ENCODE measurements at regions not wholly inside any gene's neighbourhood (a gene's known extent, or its start where the extent isn't known, plus 50 kb on each side); places are given as distances from the start of the nearest gene placed in this dataset.

DNA sequence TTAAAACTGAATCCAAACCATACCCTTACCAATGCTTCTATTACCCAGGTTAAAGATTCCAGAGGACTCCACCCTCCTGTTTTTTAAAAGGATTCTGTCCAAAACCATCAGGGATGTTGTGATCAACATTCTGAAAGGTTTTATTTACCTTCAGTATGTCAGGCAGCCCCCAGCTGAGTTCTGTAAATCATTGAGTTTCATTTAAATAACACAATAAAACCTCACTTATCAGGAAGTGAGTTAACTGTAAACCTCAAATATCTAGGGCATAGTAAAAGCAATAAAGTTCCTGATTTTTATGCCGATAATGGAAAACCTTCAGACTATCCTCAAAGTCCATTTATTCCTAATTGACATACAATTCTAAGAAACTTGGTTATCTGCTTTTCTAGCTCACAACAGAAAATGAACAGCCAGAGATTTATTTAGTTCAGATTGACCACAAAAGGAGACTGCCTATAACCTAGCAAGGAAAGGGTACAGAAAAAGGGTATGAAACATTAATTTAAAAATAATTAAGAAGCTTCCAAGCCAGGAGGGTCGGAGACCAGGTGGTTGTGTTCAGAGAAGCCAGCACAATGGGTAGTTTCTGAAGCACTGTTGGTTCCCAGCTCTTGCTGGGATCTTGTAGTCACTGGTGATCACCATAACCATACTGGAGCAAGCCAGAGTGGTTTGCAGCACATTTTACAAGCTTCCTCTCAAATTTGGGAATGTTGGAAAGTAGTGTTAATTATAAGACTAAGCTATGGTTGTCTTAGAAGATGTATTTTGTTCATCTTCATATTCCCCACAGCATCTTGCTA is 336.4 kb upstream of the FMN2 start:
- TF ChIP-seq, protein P1, sequence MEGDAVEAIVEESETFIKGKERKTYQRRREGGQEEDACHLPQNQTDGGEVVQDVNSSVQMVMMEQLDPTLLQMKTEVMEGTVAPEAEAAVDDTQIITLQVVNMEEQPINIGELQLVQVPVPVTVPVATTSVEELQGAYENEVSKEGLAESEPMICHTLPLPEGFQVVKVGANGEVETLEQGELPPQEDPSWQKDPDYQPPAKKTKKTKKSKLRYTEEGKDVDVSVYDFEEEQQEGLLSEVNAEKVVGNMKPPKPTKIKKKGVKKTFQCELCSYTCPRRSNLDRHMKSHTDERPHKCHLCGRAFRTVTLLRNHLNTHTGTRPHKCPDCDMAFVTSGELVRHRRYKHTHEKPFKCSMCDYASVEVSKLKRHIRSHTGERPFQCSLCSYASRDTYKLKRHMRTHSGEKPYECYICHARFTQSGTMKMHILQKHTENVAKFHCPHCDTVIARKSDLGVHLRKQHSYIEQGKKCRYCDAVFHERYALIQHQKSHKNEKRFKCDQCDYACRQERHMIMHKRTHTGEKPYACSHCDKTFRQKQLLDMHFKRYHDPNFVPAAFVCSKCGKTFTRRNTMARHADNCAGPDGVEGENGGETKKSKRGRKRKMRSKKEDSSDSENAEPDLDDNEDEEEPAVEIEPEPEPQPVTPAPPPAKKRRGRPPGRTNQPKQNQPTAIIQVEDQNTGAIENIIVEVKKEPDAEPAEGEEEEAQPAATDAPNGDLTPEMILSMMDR (IDR thresholded peaks at IDR 0.05) = no peak
- TF ChIP-seq POLR2A (IDR thresholded peaks at IDR 0.05) (no peak), POLR2AphosphoS5 (IDR thresholded peaks at IDR 0.05) (no peak), EP300 (IDR thresholded peaks at IDR 0.05) (no peak)

Measured in suprapubic skin (tissue), 4 donors.